H7 (cell line): ENCODE measurements at regions not wholly inside any gene's neighbourhood (a gene's known extent, or its start where the extent isn't known, plus 50 kb on each side); places are given as distances from the start of the nearest gene placed in this dataset.

ENCODE experiments used
- DNase-seq: peaks from one replicate; pipeline ENCODE4 v3.0.0; 2012
- H3K27me3 ChIP-seq: 2 replicates; pipeline ENCODE4 v1.6.0; 2011; ENCODE audit warnings: mild to moderate bottlenecking, low read length; ENCODE audit not compliant: control insufficient read depth, insufficient read depth
- H3K36me3 ChIP-seq: replicated peaks from 2 replicates; pipeline ENCODE4 v1.5.1; 2011; ENCODE audit warnings: low read length; ENCODE audit not compliant: control insufficient read depth, insufficient read depth
- H3K4me3 ChIP-seq: 2 replicates; pipeline ENCODE4 v1.5.1; 2011; ENCODE audit warnings: low read depth, mild to moderate bottlenecking, control low read depth, low read length, moderate library complexity; ENCODE audit not compliant: insufficient read depth

- Histone ChIP-seq H3K4me3 (no peak overlapping the region), H3K27me3 (no peaks in the 10 kb centered on the region)
- no peak for DNase-seq
These were observed 253.8 kb downstream of the TNS1 start for GRCh38 chr2:217749008-217749407.

GRCh38 chr2:217746808-217747207 is 256.0 kb downstream of the TNS1 start:
- no peak for DNase-seq

More at GRCh38 chr2:217749008-217749407, 253.8 kb downstream of the TNS1 start:
- H3K36me3 ChIP-seq, result no peaks in the 10 kb centered on the region

GRCh38 chr2:217743966-217744761 is 258.6 kb downstream of the TNS1 start:
- Histone ChIP-seq H3K36me3 (no peaks in the 10 kb centered on the region), H3K27me3 (no peaks in the 10 kb centered on the region), H3K4me3 (no peak overlapping the region)
- no peak for DNase-seq

More at GRCh38 chr2:217746808-217747207, 256.0 kb downstream of the TNS1 start:
- Histone ChIP-seq H3K27me3 (no peaks in the 10 kb centered on the region), H3K36me3 (no peaks in the 10 kb centered on the region), H3K4me3 (no peak overlapping the region)

- H3K36me3 ChIP-seq, result no peaks in the 10 kb centered on the region
- H3K4me3 ChIP-seq, result no peak overlapping the region
- H3K27me3 ChIP-seq, result no peaks in the 10 kb centered on the region
- no peak for DNase-seq
These were observed 259.4 kb downstream of the TNS1 start for GRCh38 chr2:217743407-217743806.

- Histone ChIP-seq H3K27me3 (no peaks in the 10 kb centered on the region), H3K36me3 (no peaks in the 10 kb centered on the region), H3K4me3 (no peak overlapping the region)
- DNase-seq, result no peak
These were observed 260.0 kb downstream of the TNS1 start for GRCh38 chr2:217742841-217743240.

GRCh38 chr2:217742276-217742675 is 260.5 kb downstream of the TNS1 start:
- Histone ChIP-seq H3K4me3 (no peak overlapping the region), H3K27me3 (no peaks in the 10 kb centered on the region), H3K36me3 (no peaks in the 10 kb centered on the region)
- DNase-seq, result no peak

GRCh38 chr2:217741381-217741955 is 261.3 kb downstream of the TNS1 start:
- no peak overlapping the region for H3K4me3 ChIP-seq
- no peak for DNase-seq
- no peaks in the 10 kb centered on the region for H3K27me3 ChIP-seq
- no peaks in the 10 kb centered on the region for H3K36me3 ChIP-seq

GRCh38 chr2:217740756-217741155 is 262.0 kb downstream of the TNS1 start:
- DNase-seq, result no peak
- no peaks in the 10 kb centered on the region for H3K27me3 ChIP-seq
- H3K4me3 ChIP-seq, result no peak overlapping the region
- no peaks in the 10 kb centered on the region for H3K36me3 ChIP-seq

GRCh38 chr2:217740178-217740577 is 262.6 kb downstream of the TNS1 start:
- Histone ChIP-seq H3K36me3 (no peaks in the 10 kb centered on the region), H3K27me3 (no peaks in the 10 kb centered on the region), H3K4me3 (no peak overlapping the region)
- no peak for DNase-seq

GRCh38 chr2:217739741-217740140 is 263.1 kb downstream of the TNS1 start:
- H3K36me3 ChIP-seq, result no peaks in the 10 kb centered on the region
- H3K4me3 ChIP-seq, result no peak overlapping the region
- no peak for DNase-seq
- no peaks in the 10 kb centered on the region for H3K27me3 ChIP-seq

- Histone ChIP-seq H3K27me3 (no peaks in the 10 kb centered on the region; the same call in 1 of the 2 replicates), H3K4me3 (no peak overlapping the region), H3K36me3 (no peaks in the 10 kb centered on the region)
- DNase-seq, result no peak
These were observed 264.7 kb downstream of the TNS1 start for GRCh38 chr2:217738061-217738460.

GRCh38 chr2:217736776-217737550 is 265.8 kb downstream of the TNS1 start:
- no peak overlapping the region for H3K4me3 ChIP-seq

GRCh38 chr2:217735899-217736298 is 266.9 kb downstream of the TNS1 start:
- Histone ChIP-seq H3K36me3 (no peaks in the 10 kb centered on the region), H3K4me3 (no peak overlapping the region), H3K27me3 (no peaks in the 10 kb centered on the region; the same call in 1 of the 2 replicates)
- no peak for DNase-seq

More at GRCh38 chr2:217736776-217737550, 265.8 kb downstream of the TNS1 start:
- H3K27me3 ChIP-seq, result no peaks in the 10 kb centered on the region; the same call in 1 of the 2 replicates
- no peak for DNase-seq
- no peaks in the 10 kb centered on the region for H3K36me3 ChIP-seq

GRCh38 chr2:217735034-217735433 is 267.8 kb downstream of the TNS1 start:
- Histone ChIP-seq H3K4me3 (no peak overlapping the region), H3K36me3 (no peaks in the 10 kb centered on the region)

More at GRCh38 chr2:217735034-217735433, 267.8 kb downstream of the TNS1 start:
- no peaks in the 10 kb centered on the region; the same call in 1 of the 2 replicates for H3K27me3 ChIP-seq
- no peak for DNase-seq
